OCI-LY1 (cell line): ENCODE measurements at regions not wholly inside any gene's neighbourhood (a gene's known extent, or its start where the extent isn't known, plus 50 kb on each side); places are given as distances from the start of the nearest gene placed in this dataset.

Source experiments
- H2AFZ ChIP-seq: fragments of 200-600 bp; sonication (generic), shearing (Covaris generic); 2 replicates; pipeline ENCODE4 v1.6.0; 2014; ENCODE audit warnings: antibody characterized with exemption, mild to moderate bottlenecking, low read length
- H3F3A ChIP-seq: fragments of 200-600 bp; sonication (generic), shearing (Covaris generic); 2 replicates; pipeline ENCODE4 v1.6.0; 2014; ENCODE audit warnings: mild to moderate bottlenecking, antibody characterized with exemption, low read length, moderate library complexity; ENCODE audit not compliant: insufficient read depth
- H3K27ac ChIP-seq: fragments of 200-600 bp; sonication (generic); 2 replicates; pipeline ENCODE4 v1.5.1; 2014; ENCODE audit warnings: low read length, mixed run types, mild to moderate bottlenecking, low read depth; ENCODE audit not compliant: poor library complexity, severe bottlenecking
- H3K27me3 ChIP-seq: fragments of 200-600 bp; sonication (generic); 2 replicates; pipeline ENCODE4 v1.6.0; 2014; ENCODE audit warnings: antibody characterized with exemption, mild to moderate bottlenecking, low read length, moderate library complexity; ENCODE audit not compliant: insufficient read depth
- H3K36me3 ChIP-seq: fragments of 200-600 bp; sonication (generic); 2 replicates; pipeline ENCODE4 v1.6.1; 2014; ENCODE audit warnings: mild to moderate bottlenecking, antibody characterized with exemption, low read length, moderate library complexity, mixed read lengths; ENCODE audit not compliant: insufficient read depth
- H3K4me1 ChIP-seq: fragments of 200-600 bp; sonication (generic); 2 replicates; pipeline ENCODE4 v1.5.1; 2014; ENCODE audit warnings: mild to moderate bottlenecking, low read length, moderate library complexity; ENCODE audit not compliant: insufficient read depth, severe bottlenecking
- H3K4me2 ChIP-seq: fragments of 200-600 bp; sonication (generic), shearing (Covaris generic); 2 replicates; pipeline ENCODE4 v1.6.1; 2014; ENCODE audit warnings: low read length
- H3K4me3 ChIP-seq: fragments of 200-600 bp; sonication (generic); 2 replicates; pipeline ENCODE4 v1.5.1; 2014; ENCODE audit warnings: low read length, low read depth, mild to moderate bottlenecking, mixed read lengths; ENCODE audit not compliant: poor library complexity, severe bottlenecking
- H3K79me2 ChIP-seq: fragments of 200-600 bp; shearing (Covaris generic); 2 replicates; pipeline ENCODE4 v1.6.1; 2016; ENCODE audit warnings: mixed run types, low read length, mixed read lengths; ENCODE audit not compliant: insufficient read depth
- H3K9ac ChIP-seq: fragments of 200-600 bp; sonication (generic), shearing (Covaris generic); 2 replicates; pipeline ENCODE4 v1.6.1; 2014; ENCODE audit warnings: mild to moderate bottlenecking, low read length, mixed read lengths
- H3K9me2 ChIP-seq: fragments of 200-600 bp; sonication (generic), shearing (Covaris generic); 2 replicates; pipeline ENCODE4 v1.6.1; 2014; ENCODE audit warnings: low read depth, mild to moderate bottlenecking, low read length, mixed read lengths
- H3K9me3 ChIP-seq: fragments of 200-600 bp; shearing (Covaris generic); 2 replicates; pipeline ENCODE4 v1.6.1; 2014; ENCODE audit warnings: low read length, mixed read lengths
- H4K20me1 ChIP-seq: fragments of 200-600 bp; sonication (generic), shearing (Covaris generic); 2 replicates; pipeline ENCODE4 v1.6.0; 2016; ENCODE audit warnings: mild to moderate bottlenecking, low read length; ENCODE audit not compliant: insufficient read depth
- CTCF ChIP-seq: fragments of 200-600 bp; sonication (generic), shearing (Covaris generic); IDR thresholded peaks from 2 replicates; pipeline ENCODE4 v1.5.1; 2017; ENCODE audit warnings: mild to moderate bottlenecking, antibody characterized with exemption, low read length, moderate library complexity, mixed read lengths
- EZH2 ChIP-seq: fragments of 200-600 bp; sonication (generic), shearing (Covaris generic); IDR thresholded peaks from 2 replicates; pipeline ENCODE4 v1.8.0; 2017; ENCODE audit warnings: borderline replicate concordance, mixed run types, mild to moderate bottlenecking, antibody characterized with exemption, low read length, moderate library complexity, mixed read lengths

DNA sequence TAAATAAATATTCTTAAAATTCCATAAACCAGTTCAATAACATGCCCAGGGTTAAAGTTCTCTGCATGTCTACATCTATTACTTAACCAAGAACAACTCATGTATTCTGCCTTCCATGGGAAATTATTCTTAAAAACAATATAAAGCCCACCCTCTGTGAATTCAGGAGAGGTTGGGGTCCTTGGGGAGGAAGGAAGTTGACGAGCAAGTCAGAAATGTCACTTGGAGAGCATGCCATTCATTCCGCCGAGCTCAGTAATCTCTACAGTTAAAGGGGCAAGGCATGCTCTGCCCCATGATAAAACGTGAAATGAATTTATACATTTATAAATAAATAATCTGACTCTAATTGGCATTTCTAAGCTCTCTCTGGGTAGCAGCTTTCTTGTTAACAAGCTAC is 405.1 kb downstream of the TOX3 start:
- no peak overlapping the region for H3K9ac ChIP-seq
- no peaks in the 10 kb centered on the region for H3K27me3 ChIP-seq
- no peaks in the 10 kb centered on the region for H3K4me1 ChIP-seq
- no peaks in the 10 kb centered on the region for H4K20me1 ChIP-seq
- no peaks in the 10 kb centered on the region for H3K36me3 ChIP-seq
- H3K4me2 ChIP-seq: no peak overlapping the region
- H2AFZ ChIP-seq: no peak overlapping the region
- no peaks in the 10 kb centered on the region for H3F3A ChIP-seq
- no peak overlapping the region for H3K27ac ChIP-seq
- no peaks in the 10 kb centered on the region for H3K79me2 ChIP-seq
- TF ChIP-seq EZH2 (no peak), CTCF (no peak)
- no peaks in the 10 kb centered on the region for H3K9me3 ChIP-seq
- no peak overlapping the region for H3K4me3 ChIP-seq
- H3K9me2 ChIP-seq: no peaks in the 10 kb centered on the region

DNA sequence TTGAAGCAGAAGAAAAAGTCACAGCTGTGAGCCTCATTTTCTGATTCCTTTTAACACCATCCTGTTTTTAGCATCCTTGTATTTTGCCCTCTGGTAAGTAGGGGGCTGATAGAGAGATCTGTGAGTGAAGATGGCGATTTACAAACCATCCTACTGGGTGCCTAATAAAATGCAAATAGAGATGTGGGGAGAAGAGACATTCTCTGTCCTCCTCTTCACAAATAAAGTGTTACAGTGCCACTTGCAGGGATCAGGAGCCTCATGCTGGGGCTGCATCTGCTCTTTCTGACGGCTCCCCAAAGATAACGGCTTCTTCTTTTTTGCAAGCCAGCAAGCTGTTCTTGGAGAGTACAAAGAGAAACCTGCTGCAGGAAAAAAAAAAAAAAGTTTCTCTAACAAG is 418.6 kb downstream of the TOX3 start:
- TF ChIP-seq EZH2: no peak
- no peak for TF ChIP-seq CTCF
- Histone ChIP-seq H3K27me3 (no peaks in the 10 kb centered on the region), H3F3A (no peaks in the 10 kb centered on the region), H3K9me3 (no peaks in the 10 kb centered on the region), H3K27ac (no peak overlapping the region), H2AFZ (no peak overlapping the region), H3K4me1 (no peaks in the 10 kb centered on the region), H4K20me1 (no peaks in the 10 kb centered on the region), H3K9me2 (no peaks in the 10 kb centered on the region), H3K4me3 (no peak overlapping the region), H3K36me3 (no peaks in the 10 kb centered on the region), H3K4me2 (no peak overlapping the region), H3K79me2 (no peaks in the 10 kb centered on the region), H3K9ac (no peak overlapping the region)

GRCh38 chr16:52123842-52124241 is 423.1 kb downstream of the TOX3 start:
- no peak overlapping the region for H3K9ac ChIP-seq
- no peaks in the 10 kb centered on the region for H3F3A ChIP-seq
- H3K27ac ChIP-seq: no peak overlapping the region
- no peaks in the 10 kb centered on the region for H4K20me1 ChIP-seq
- no peaks in the 10 kb centered on the region for H3K36me3 ChIP-seq
- no peak overlapping the region for H2AFZ ChIP-seq
- TF ChIP-seq CTCF (no peak), EZH2 (no peak)
- no peak overlapping the region for H3K4me3 ChIP-seq
- no peaks in the 10 kb centered on the region for H3K9me2 ChIP-seq
- H3K9me3 ChIP-seq: no peaks in the 10 kb centered on the region
- H3K4me2 ChIP-seq: no peak overlapping the region
- H3K27me3 ChIP-seq: no peaks in the 10 kb centered on the region
- H3K79me2 ChIP-seq: no peaks in the 10 kb centered on the region
- no peaks in the 10 kb centered on the region for H3K4me1 ChIP-seq
